ENCODE measurements at regions not wholly inside any gene's neighbourhood (a gene's known extent, or its start where the extent isn't known, plus 50 kb on each side); places are given as distances from the start of the nearest gene placed in this dataset.

DNA sequence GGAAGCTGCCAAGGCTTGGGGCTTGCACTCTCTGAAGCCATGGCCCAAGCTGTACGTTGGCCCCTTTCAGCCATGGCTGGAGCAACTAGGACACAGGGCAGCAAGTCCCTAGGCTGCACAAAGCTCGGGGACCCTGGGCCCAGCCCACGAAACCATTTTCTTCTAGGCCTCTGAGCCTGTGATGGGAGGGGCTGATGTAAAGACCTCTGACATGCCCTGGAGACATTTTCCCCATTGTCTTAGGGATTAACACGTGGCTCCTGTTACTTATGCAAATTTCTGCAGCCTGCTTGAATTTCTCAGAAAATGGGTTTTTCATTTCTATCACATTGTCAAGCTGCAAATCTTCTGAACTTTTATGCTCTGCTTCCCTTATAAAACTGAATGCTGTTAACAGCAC, 83.0 kb upstream of the DAP start:
- TF ChIP-seq, protein P1, sequence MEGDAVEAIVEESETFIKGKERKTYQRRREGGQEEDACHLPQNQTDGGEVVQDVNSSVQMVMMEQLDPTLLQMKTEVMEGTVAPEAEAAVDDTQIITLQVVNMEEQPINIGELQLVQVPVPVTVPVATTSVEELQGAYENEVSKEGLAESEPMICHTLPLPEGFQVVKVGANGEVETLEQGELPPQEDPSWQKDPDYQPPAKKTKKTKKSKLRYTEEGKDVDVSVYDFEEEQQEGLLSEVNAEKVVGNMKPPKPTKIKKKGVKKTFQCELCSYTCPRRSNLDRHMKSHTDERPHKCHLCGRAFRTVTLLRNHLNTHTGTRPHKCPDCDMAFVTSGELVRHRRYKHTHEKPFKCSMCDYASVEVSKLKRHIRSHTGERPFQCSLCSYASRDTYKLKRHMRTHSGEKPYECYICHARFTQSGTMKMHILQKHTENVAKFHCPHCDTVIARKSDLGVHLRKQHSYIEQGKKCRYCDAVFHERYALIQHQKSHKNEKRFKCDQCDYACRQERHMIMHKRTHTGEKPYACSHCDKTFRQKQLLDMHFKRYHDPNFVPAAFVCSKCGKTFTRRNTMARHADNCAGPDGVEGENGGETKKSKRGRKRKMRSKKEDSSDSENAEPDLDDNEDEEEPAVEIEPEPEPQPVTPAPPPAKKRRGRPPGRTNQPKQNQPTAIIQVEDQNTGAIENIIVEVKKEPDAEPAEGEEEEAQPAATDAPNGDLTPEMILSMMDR (conservative IDR thresholded peaks at IDR 0.05) = no peak
- no peak for TF ChIP-seq ZFX (IDR thresholded peaks at IDR 0.05)
